Prostate gland (tissue), 2 donors: ENCODE measurements at regions not wholly inside any gene's neighbourhood (a gene's known extent, or its start where the extent isn't known, plus 50 kb on each side); places are given as distances from the start of the nearest gene placed in this dataset.
"Not testable (repeated sequence)": the region's sequence is repeated elsewhere in the genome, so short reads cannot be mapped to it uniquely, and the experiment has no call there.

Source experiments
- CTCF ChIP-seq, 4 experiments: fragments of 200-600 bp in 2 of 4; fragments of 450-650 bp in 2 of 4; sonication (generic) in 2 of 4; IDR thresholded peaks; 1 replicate in 3 of 4; 2 replicates in 1 of 4; pipeline ENCODE4 v1.5.1; 2016 to 2019; ENCODE audit warnings: antibody characterized with exemption in 4 of 4, mild to moderate bottlenecking in 2 of 4, moderate library complexity in 2 of 4
- POLR2A ChIP-seq: fragments of 450-650 bp; IDR thresholded peaks from one replicate; pipeline ENCODE4 v1.6.1; 2016; ENCODE audit warnings: antibody characterized with exemption, mild to moderate bottlenecking

DNA sequence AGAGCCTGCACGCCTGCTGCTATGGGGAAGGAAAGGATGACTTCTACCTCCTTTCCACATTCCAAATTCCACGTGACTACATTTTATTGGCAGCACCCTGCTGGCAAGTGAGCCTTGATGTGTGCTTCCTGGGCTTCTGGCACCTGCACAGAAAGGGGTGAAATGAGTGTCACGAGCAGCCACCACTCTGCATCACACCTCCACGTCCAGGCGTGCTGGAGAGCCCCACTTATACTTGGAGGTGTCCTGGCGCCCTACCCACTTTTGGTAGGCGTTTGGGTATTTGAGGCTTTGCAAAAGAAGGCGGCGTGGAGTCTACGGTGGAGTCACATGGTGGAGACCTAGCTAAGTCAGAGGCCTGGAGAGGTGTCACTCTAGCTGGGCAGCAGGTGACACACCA lies 81.0 kb upstream of the RPRML start:
- not testable (repeated sequence) for TF ChIP-seq CTCF (IDR thresholded peaks at IDR 0.05); POLR2A
